DMS53 treated with DMSO at 0.1 percent for 48 hours (cell line): ENCODE measurements at regions not wholly inside any gene's neighbourhood (a gene's known extent, or its start where the extent isn't known, plus 50 kb on each side); places are given as distances from the start of the nearest gene placed in this dataset.

Experiments used
- DNase-seq: peaks from one replicate; lab custom pipeline; 2025; ENCODE audit not compliant: unreplicated experiment; lab: John Stamatoyannopoulos, UW

- no peak for DNase-seq
Measured at GRCh38 chr11:129292092-129292491, 83.6 kb upstream of the BARX2 start.

GRCh38 chr11:129291546-129291945 lies 84.1 kb upstream of the BARX2 start:
- DNase-seq, result no peak

GRCh38 chr11:129290966-129291365 lies 84.7 kb upstream of the BARX2 start:
- DNase-seq, result no peak

GRCh38 chr11:129289350-129290040 lies 86.2 kb upstream of the BARX2 start:
- no peak for DNase-seq

GRCh38 chr11:129287920-129288319 lies 87.7 kb upstream of the BARX2 start:
- no peak for DNase-seq

- DNase-seq, result peak; percentile 96
Measured at GRCh38 chr11:129286813-129287212, 88.8 kb upstream of the BARX2 start.

GRCh38 chr11:129285402-129285786 lies 90.3 kb upstream of the BARX2 start:
- peak; percentile 57 for DNase-seq

- DNase-seq, result peak; percentile 36
Measured at GRCh38 chr11:129283141-129283540, 91.0 kb upstream of the ARHGAP32 start.

- no peak for DNase-seq
Measured at GRCh38 chr11:129282634-129283033, 90.5 kb upstream of the ARHGAP32 start.

- DNase-seq, result no peak
Measured at GRCh38 chr11:129281471-129282415, 89.6 kb upstream of the ARHGAP32 start.

GRCh38 chr11:129280027-129280811 lies 88.1 kb upstream of the ARHGAP32 start:
- DNase-seq, result no peak

GRCh38 chr11:129279326-129280026 lies 87.4 kb upstream of the ARHGAP32 start:
- peak; percentile 60 for DNase-seq

GRCh38 chr11:129278586-129279319 lies 86.6 kb upstream of the ARHGAP32 start:
- no peak for DNase-seq

GRCh38 chr11:129277198-129277843 lies 85.2 kb upstream of the ARHGAP32 start:
- DNase-seq, result peak; percentile 10

GRCh38 chr11:129275828-129276227 lies 83.7 kb upstream of the ARHGAP32 start:
- no peak for DNase-seq

- DNase-seq, result no peak
Measured at GRCh38 chr11:129273944-129274711, 82.0 kb upstream of the ARHGAP32 start.

- no peak for DNase-seq
Measured at GRCh38 chr11:129273322-129273721, 81.2 kb upstream of the ARHGAP32 start.

GRCh38 chr11:129271030-129271429 lies 78.9 kb upstream of the ARHGAP32 start:
- no peak for DNase-seq

GRCh38 chr11:129270446-129270845 lies 78.3 kb upstream of the ARHGAP32 start:
- no peak for DNase-seq
